ENCODE measurements at regions not wholly inside any gene's neighbourhood (a gene's known extent, or its start where the extent isn't known, plus 50 kb on each side); places are given as distances from the start of the nearest gene placed in this dataset.

GRCh38 chr6:27759930-27760329 is 152.3 kb downstream of the OR2B2 start:
- TF ChIP-seq POLR2A (IDR thresholded peaks at IDR 0.05; ENCODE audit: extremely low read depth, insufficient read length) (no peak), CTCF (IDR thresholded peaks at IDR 0.05; ENCODE audit: low read depth, low read length) (no peak), MYC (IDR thresholded peaks at IDR 0.05; ENCODE audit: low read depth, low read length) (no peak), MAX (IDR thresholded peaks at IDR 0.05; ENCODE audit: low read depth, low read length) (no peak)

All from NB4 (cell line).